Activated CD8-positive, alpha-beta T cell treated with anti-CD3 and anti-CD28 coated beads, Interleukin-2, amount 10 ng/mL, durations not matched to agents 7 days and 5 days (primary cell): ENCODE measurements at regions not wholly inside any gene's neighbourhood (a gene's known extent, or its start where the extent isn't known, plus 50 kb on each side); places are given as distances from the start of the nearest gene placed in this dataset.

Experiments
- ATAC-seq: fragments of 150-1000 bp; cut with Tn5 transposase; one replicate; pipeline ENCODE4 v1.10.0; 2021; ENCODE audit warnings: moderate library complexity
- CTCF ChIA-PET: fragments of 350-600 bp; sonication (Branson Sonifier 250); formaldehyde crosslinking; loops from one replicate; lab custom pipeline; 2021; ENCODE audit warnings: antibody characterized with exemption; lab: Charles Lee
- POLR2A ChIA-PET: fragments of 350-600 bp; sonication (Branson Sonifier 250); formaldehyde crosslinking; loops from one replicate; lab custom pipeline; 2021; ENCODE audit warnings: antibody characterized with exemption; lab: Charles Lee
- DNase-seq: peaks from one replicate; pipeline ENCODE4 v3.0.0-alpha.2; 2020
- H3K27ac Mint-ChIP-seq: one replicate; pipeline ENCODE4 v1.8.0; 2021; ENCODE audit warnings: mild to moderate bottlenecking, mixed read lengths
- H3K27me3 Mint-ChIP-seq: one replicate; pipeline ENCODE4 v1.8.0; 2021; ENCODE audit warnings: low read depth, mixed read lengths
- H3K36me3 Mint-ChIP-seq: one replicate; pipeline ENCODE4 v1.8.0; 2021; ENCODE audit warnings: low read depth, mixed read lengths
- H3K4me1 Mint-ChIP-seq: one replicate; pipeline ENCODE4 v1.8.0; 2021; ENCODE audit warnings: low read depth, mixed read lengths
- H3K4me3 Mint-ChIP-seq: one replicate; pipeline ENCODE4 v1.8.0; 2021; ENCODE audit warnings: mild to moderate bottlenecking, mixed read lengths
- H3K9me3 Mint-ChIP-seq: one replicate; pipeline ENCODE4 v1.8.0; 2022; ENCODE audit warnings: mixed read lengths; ENCODE audit not compliant: insufficient read depth

- Mint-ChIP-seq H3K27me3 (no peaks in the 10 kb centered on the region), H3K36me3 (no peaks in the 10 kb centered on the region), H3K4me3 (no peak overlapping the region), H3K27ac (no peak overlapping the region), H3K9me3 (no peaks in the 10 kb centered on the region), H3K4me1 (no peaks in the 10 kb centered on the region)
- no peak for DNase-seq
- ChIA-PET CTCF (no interaction called here), POLR2A (no interaction called here)
- no peak for ATAC-seq
Observed at GRCh38 chr11:122304973-122305372, 189.0 kb upstream of the BLID start.

GRCh38 chr11:122304306-122304705, 188.3 kb upstream of the BLID start:
- no peak overlapping the region for H3K4me3 Mint-ChIP-seq
- no peaks in the 10 kb centered on the region for H3K4me1 Mint-ChIP-seq

GRCh38 chr11:122294041-122294440, 178.0 kb upstream of the BLID start:
- CTCF ChIA-PET: no interaction called here

More at GRCh38 chr11:122304306-122304705, 188.3 kb upstream of the BLID start:
- no peak overlapping the region for H3K27ac Mint-ChIP-seq
- no peaks in the 10 kb centered on the region for H3K27me3 Mint-ChIP-seq
- H3K36me3 Mint-ChIP-seq: no peaks in the 10 kb centered on the region
- H3K9me3 Mint-ChIP-seq: no peaks in the 10 kb centered on the region
- no peak for ATAC-seq
- POLR2A ChIA-PET: no interaction called here
- CTCF ChIA-PET: no interaction called here
- DNase-seq: no peak

GRCh38 chr11:122293296-122294023, 177.4 kb upstream of the BLID start:
- Mint-ChIP-seq H3K9me3 (no peaks in the 10 kb centered on the region), H3K27ac (no peak overlapping the region), H3K4me1 (no peaks in the 10 kb centered on the region), H3K36me3 (no peaks in the 10 kb centered on the region), H3K27me3 (no peaks in the 10 kb centered on the region), H3K4me3 (no peak overlapping the region)
- ATAC-seq (no peak), DNase-seq (no peak)
- POLR2A ChIA-PET: no interaction called here
- CTCF ChIA-PET: no interaction called here

More at GRCh38 chr11:122294041-122294440, 178.0 kb upstream of the BLID start:
- Mint-ChIP-seq H3K27ac (no peak overlapping the region), H3K9me3 (no peaks in the 10 kb centered on the region), H3K36me3 (no peaks in the 10 kb centered on the region), H3K27me3 (no peaks in the 10 kb centered on the region), H3K4me3 (no peak overlapping the region), H3K4me1 (no peaks in the 10 kb centered on the region)
- no peak for DNase-seq
- POLR2A ChIA-PET: no interaction called here
- no peak for ATAC-seq

- no peaks in the 10 kb centered on the region for H3K4me1 Mint-ChIP-seq
- no peaks in the 10 kb centered on the region for H3K27me3 Mint-ChIP-seq
- no peak overlapping the region for H3K4me3 Mint-ChIP-seq
- H3K27ac Mint-ChIP-seq: no peak overlapping the region
- no peak for DNase-seq
- ChIA-PET POLR2A (no interaction called here), CTCF (no interaction called here)
- no peak for ATAC-seq
- no peaks in the 10 kb centered on the region for H3K9me3 Mint-ChIP-seq
- H3K36me3 Mint-ChIP-seq: no peaks in the 10 kb centered on the region
Observed at GRCh38 chr11:122287401-122287800, 171.4 kb upstream of the BLID start.

- Mint-ChIP-seq H3K4me1 (no peaks in the 10 kb centered on the region), H3K4me3 (no peak overlapping the region), H3K27ac (no peak overlapping the region), H3K27me3 (no peaks in the 10 kb centered on the region), H3K36me3 (no peaks in the 10 kb centered on the region), H3K9me3 (no peaks in the 10 kb centered on the region)
- CTCF ChIA-PET: no interaction called here
- no peak for ATAC-seq
- DNase-seq: no peak
- POLR2A ChIA-PET: no interaction called here
Observed at GRCh38 chr11:122285070-122285988, 169.3 kb upstream of the BLID start.

GRCh38 chr11:122280870-122281269, 164.9 kb upstream of the BLID start:
- Mint-ChIP-seq H3K27ac (no peak overlapping the region), H3K9me3 (no peaks in the 10 kb centered on the region), H3K36me3 (no peaks in the 10 kb centered on the region), H3K27me3 (no peaks in the 10 kb centered on the region), H3K4me1 (no peaks in the 10 kb centered on the region), H3K4me3 (no peak overlapping the region)
- POLR2A ChIA-PET: no interaction called here
- ATAC-seq (no peak), DNase-seq (no peak)
- CTCF ChIA-PET: no interaction called here

- DNase-seq: no peak
- CTCF ChIA-PET: no interaction called here
Observed at GRCh38 chr11:122279194-122279593, 163.2 kb upstream of the BLID start.

GRCh38 chr11:122277493-122277892, 161.5 kb upstream of the BLID start:
- Mint-ChIP-seq H3K4me1 (no peaks in the 10 kb centered on the region), H3K9me3 (no peaks in the 10 kb centered on the region), H3K4me3 (no peak overlapping the region), H3K27ac (no peak overlapping the region), H3K27me3 (no peaks in the 10 kb centered on the region), H3K36me3 (no peaks in the 10 kb centered on the region)
- no peak for ATAC-seq
- POLR2A ChIA-PET: no interaction called here
- CTCF ChIA-PET: no interaction called here
- DNase-seq: no peak

More at GRCh38 chr11:122279194-122279593, 163.2 kb upstream of the BLID start:
- no peaks in the 10 kb centered on the region for H3K4me1 Mint-ChIP-seq
- POLR2A ChIA-PET: no interaction called here
- H3K4me3 Mint-ChIP-seq: no peak overlapping the region
- ATAC-seq: no peak
- H3K9me3 Mint-ChIP-seq: no peaks in the 10 kb centered on the region
- H3K27me3 Mint-ChIP-seq: no peaks in the 10 kb centered on the region
- no peak overlapping the region for H3K27ac Mint-ChIP-seq
- H3K36me3 Mint-ChIP-seq: no peaks in the 10 kb centered on the region

GRCh38 chr11:122276221-122276620, 160.2 kb upstream of the BLID start:
- no peaks in the 10 kb centered on the region for H3K36me3 Mint-ChIP-seq
- POLR2A ChIA-PET: no interaction called here

GRCh38 chr11:122275508-122275907, 159.5 kb upstream of the BLID start:
- Mint-ChIP-seq H3K4me1 (no peaks in the 10 kb centered on the region), H3K9me3 (no peaks in the 10 kb centered on the region), H3K36me3 (no peaks in the 10 kb centered on the region), H3K27ac (no peak overlapping the region), H3K4me3 (no peak overlapping the region), H3K27me3 (no peaks in the 10 kb centered on the region)
- ChIA-PET CTCF (no interaction called here), POLR2A (no interaction called here)
- ATAC-seq (no peak), DNase-seq (no peak)

More at GRCh38 chr11:122276221-122276620, 160.2 kb upstream of the BLID start:
- ATAC-seq: no peak
- Mint-ChIP-seq H3K9me3 (no peaks in the 10 kb centered on the region), H3K4me3 (no peak overlapping the region), H3K27ac (no peak overlapping the region), H3K4me1 (no peaks in the 10 kb centered on the region), H3K27me3 (no peaks in the 10 kb centered on the region)
- CTCF ChIA-PET: no interaction called here
- no peak for DNase-seq

- no peaks in the 10 kb centered on the region for H3K36me3 Mint-ChIP-seq
- H3K4me3 Mint-ChIP-seq: no peak overlapping the region
- H3K4me1 Mint-ChIP-seq: no peaks in the 10 kb centered on the region
- no peaks in the 10 kb centered on the region for H3K27me3 Mint-ChIP-seq
- ChIA-PET POLR2A (no interaction called here), CTCF (no interaction called here)
- no peak for ATAC-seq
- H3K27ac Mint-ChIP-seq: no peak overlapping the region
- DNase-seq: no peak
- H3K9me3 Mint-ChIP-seq: no peaks in the 10 kb centered on the region
Observed at GRCh38 chr11:122273476-122274191, 157.6 kb upstream of the BLID start.
